Progenitor cell of endocrine pancreas (in vitro differentiated cells): ENCODE measurements at regions not wholly inside any gene's neighbourhood (a gene's known extent, or its start where the extent isn't known, plus 50 kb on each side); places are given as distances from the start of the nearest gene placed in this dataset.

Experiments used
- DNase-seq: peaks from one replicate; pipeline ENCODE4 v3.0.0; 2021; ENCODE audit warnings: low spot score; ENCODE audit not compliant: unreplicated experiment
- H3K27ac Mint-ChIP-seq: 2 replicates; pipeline ENCODE4 v1.8.0; 2021; ENCODE audit warnings: mild to moderate bottlenecking, moderate library complexity, mixed read lengths
- H3K27me3 Mint-ChIP-seq: 2 replicates; pipeline ENCODE4 v1.8.0; 2021; ENCODE audit warnings: mixed read lengths
- H3K36me3 Mint-ChIP-seq: 2 replicates; pipeline ENCODE4 v1.8.0; 2022; ENCODE audit warnings: mixed read lengths; ENCODE audit not compliant: insufficient read depth
- H3K4me1 Mint-ChIP-seq: 2 replicates; pipeline ENCODE4 v1.8.0; 2021; ENCODE audit warnings: low read depth, mixed read lengths
- H3K4me3 Mint-ChIP-seq: 2 replicates; pipeline ENCODE4 v1.8.0; 2021; ENCODE audit warnings: low read depth, mild to moderate bottlenecking, moderate library complexity, mixed read lengths
- H3K9me3 Mint-ChIP-seq: 2 replicates; pipeline ENCODE4 v1.8.0; 2021; ENCODE audit warnings: low read depth, mixed read lengths
- CTCF ChIP-seq: fragments of 200-600 bp; sonication (generic); IDR thresholded peaks from one replicate; pipeline ENCODE4 v1.5.0; 2021; ENCODE audit warnings: antibody characterized with exemption, mild to moderate bottlenecking; ENCODE audit not compliant: unreplicated experiment

GRCh38 chr15:96495386-96495785, 164.9 kb downstream of the NR2F2 start:
- H3K27ac Mint-ChIP-seq: no peak overlapping the region
- DNase-seq: no peak
- H3K4me3 Mint-ChIP-seq: no peak overlapping the region
- peaks cover 5% of the 10 kb centered on the region for H3K9me3 Mint-ChIP-seq
- H3K36me3 Mint-ChIP-seq: peaks cover 1% of the 10 kb centered on the region
- peaks cover 26% of the 10 kb centered on the region for H3K27me3 Mint-ChIP-seq
- H3K4me1 Mint-ChIP-seq: peaks cover 4% of the 10 kb centered on the region
- TF ChIP-seq CTCF: no peak

- DNase-seq: no peak
- no peak overlapping the region for H3K4me3 Mint-ChIP-seq
- H3K36me3 Mint-ChIP-seq: peaks cover 1% of the 10 kb centered on the region
- TF ChIP-seq CTCF: no peak
- no peaks in the 10 kb centered on the region for H3K9me3 Mint-ChIP-seq
- peaks cover 18% of the 10 kb centered on the region for H3K27me3 Mint-ChIP-seq
- H3K4me1 Mint-ChIP-seq: no peaks in the 10 kb centered on the region
- no peak overlapping the region for H3K27ac Mint-ChIP-seq
Observed at GRCh38 chr15:96497951-96498350, 167.5 kb downstream of the NR2F2 start.

- no peaks in the 10 kb centered on the region for H3K9me3 Mint-ChIP-seq
- H3K4me1 Mint-ChIP-seq: no peaks in the 10 kb centered on the region
- H3K36me3 Mint-ChIP-seq: peaks cover 1% of the 10 kb centered on the region
- H3K27ac Mint-ChIP-seq: no peak overlapping the region
- TF ChIP-seq CTCF: no peak
- DNase-seq: no peak
- H3K4me3 Mint-ChIP-seq: no peak overlapping the region
- peaks cover 15% of the 10 kb centered on the region for H3K27me3 Mint-ChIP-seq
Observed at GRCh38 chr15:96500508-96500907, 170.0 kb downstream of the NR2F2 start.

- H3K4me3 Mint-ChIP-seq: no peak overlapping the region
Observed at GRCh38 chr15:96501362-96501761, 170.9 kb downstream of the NR2F2 start.

GRCh38 chr15:96502196-96502595, 171.7 kb downstream of the NR2F2 start:
- Mint-ChIP-seq H3K27ac (no peak overlapping the region), H3K9me3 (no peaks in the 10 kb centered on the region), H3K27me3 (peaks cover 18% of the 10 kb centered on the region), H3K4me3 (no peak overlapping the region), H3K4me1 (no peaks in the 10 kb centered on the region), H3K36me3 (peaks cover 1% of the 10 kb centered on the region)
- no peak for TF ChIP-seq CTCF
- DNase-seq: no peak

More at GRCh38 chr15:96501362-96501761, 170.9 kb downstream of the NR2F2 start:
- DNase-seq: no peak
- peaks cover 1% of the 10 kb centered on the region for H3K36me3 Mint-ChIP-seq
- H3K27me3 Mint-ChIP-seq: peaks cover 20% of the 10 kb centered on the region
- no peak for TF ChIP-seq CTCF
- no peaks in the 10 kb centered on the region for H3K9me3 Mint-ChIP-seq
- H3K4me1 Mint-ChIP-seq: no peaks in the 10 kb centered on the region
- no peak overlapping the region for H3K27ac Mint-ChIP-seq

GRCh38 chr15:96503276-96503675, 172.8 kb downstream of the NR2F2 start:
- Mint-ChIP-seq H3K4me3 (no peak overlapping the region), H3K27me3 (peaks cover 17% of the 10 kb centered on the region), H3K36me3 (peaks cover 1% of the 10 kb centered on the region), H3K9me3 (no peaks in the 10 kb centered on the region), H3K27ac (no peak overlapping the region), H3K4me1 (no peaks in the 10 kb centered on the region)
- TF ChIP-seq CTCF: no peak
- no peak for DNase-seq
